ENCODE measurements at regions not wholly inside any gene's neighbourhood (a gene's known extent, or its start where the extent isn't known, plus 50 kb on each side); places are given as distances from the start of the nearest gene placed in this dataset.

DNA sequence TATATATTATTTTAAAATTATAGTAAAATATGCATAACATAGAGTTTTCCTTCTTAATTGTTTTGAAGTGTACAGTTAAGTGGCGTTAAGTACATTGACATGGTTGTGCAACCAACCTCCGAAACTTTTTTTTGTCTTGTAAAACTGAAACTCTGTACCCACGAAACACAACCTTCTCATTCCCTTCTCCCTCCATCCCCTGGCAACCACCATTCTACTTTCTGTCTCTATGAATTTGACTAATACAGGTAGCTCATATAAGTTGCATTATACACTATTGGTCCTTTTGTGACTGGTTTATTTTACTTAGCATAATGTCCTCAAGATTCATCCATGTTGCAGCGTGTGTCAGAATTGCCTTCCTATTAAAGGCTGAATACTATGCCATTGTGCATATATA is 179.4 kb downstream of the SATB1 start:
- TF ChIP-seq, protein P1, sequence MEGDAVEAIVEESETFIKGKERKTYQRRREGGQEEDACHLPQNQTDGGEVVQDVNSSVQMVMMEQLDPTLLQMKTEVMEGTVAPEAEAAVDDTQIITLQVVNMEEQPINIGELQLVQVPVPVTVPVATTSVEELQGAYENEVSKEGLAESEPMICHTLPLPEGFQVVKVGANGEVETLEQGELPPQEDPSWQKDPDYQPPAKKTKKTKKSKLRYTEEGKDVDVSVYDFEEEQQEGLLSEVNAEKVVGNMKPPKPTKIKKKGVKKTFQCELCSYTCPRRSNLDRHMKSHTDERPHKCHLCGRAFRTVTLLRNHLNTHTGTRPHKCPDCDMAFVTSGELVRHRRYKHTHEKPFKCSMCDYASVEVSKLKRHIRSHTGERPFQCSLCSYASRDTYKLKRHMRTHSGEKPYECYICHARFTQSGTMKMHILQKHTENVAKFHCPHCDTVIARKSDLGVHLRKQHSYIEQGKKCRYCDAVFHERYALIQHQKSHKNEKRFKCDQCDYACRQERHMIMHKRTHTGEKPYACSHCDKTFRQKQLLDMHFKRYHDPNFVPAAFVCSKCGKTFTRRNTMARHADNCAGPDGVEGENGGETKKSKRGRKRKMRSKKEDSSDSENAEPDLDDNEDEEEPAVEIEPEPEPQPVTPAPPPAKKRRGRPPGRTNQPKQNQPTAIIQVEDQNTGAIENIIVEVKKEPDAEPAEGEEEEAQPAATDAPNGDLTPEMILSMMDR (IDR thresholded peaks at IDR 0.05), result no peak
- TF ChIP-seq POLR2A (IDR thresholded peaks at IDR 0.05), result no peak

Data from ovary (tissue), 3 donors.